Eye (tissue), 1 donor: ENCODE measurements at regions not wholly inside any gene's neighbourhood (a gene's known extent, or its start where the extent isn't known, plus 50 kb on each side); places are given as distances from the start of the nearest gene placed in this dataset.

Experiments
- DNase-seq: peaks from one replicate; pipeline ENCODE4 v3.0.0-alpha.2; 2015

DNA sequence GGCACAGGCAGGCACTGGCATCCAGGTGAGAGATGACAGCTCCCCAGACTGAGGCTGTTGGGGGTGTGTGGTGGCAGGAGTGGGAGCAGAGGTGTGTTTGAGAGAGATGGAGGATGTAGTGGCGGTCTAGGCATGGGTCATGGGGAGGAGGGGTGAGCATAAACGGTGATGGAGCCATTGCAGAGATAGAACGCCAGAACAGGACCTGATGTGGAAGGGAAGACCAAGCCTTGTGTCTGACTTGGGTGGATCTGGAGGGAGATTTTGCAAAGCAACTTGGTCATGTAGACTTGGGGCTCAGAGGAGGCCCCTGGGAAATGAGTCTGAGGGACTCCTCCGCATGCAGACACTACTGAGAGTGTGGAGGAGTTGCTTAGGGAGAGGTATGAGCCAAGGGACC is 50.0 kb upstream of the CLDN5 start:
- no peak for DNase-seq

- no peak for DNase-seq
Measured at GRCh38 chr22:19576460-19577421, 52.5 kb upstream of the CLDN5 start.

- no peak for DNase-seq
Measured at GRCh38 chr22:19577422-19577966, 53.3 kb upstream of the CLDN5 start.

GRCh38 chr22:19578180-19579004 is 54.2 kb upstream of the CLDN5 start:
- DNase-seq, result no peak

- no peak for DNase-seq
Measured at GRCh38 chr22:19579115-19579811, 55.1 kb upstream of the CLDN5 start.

- DNase-seq, result no peak
Measured at GRCh38 chr22:19579880-19580279, 55.7 kb upstream of the CLDN5 start.

DNA sequence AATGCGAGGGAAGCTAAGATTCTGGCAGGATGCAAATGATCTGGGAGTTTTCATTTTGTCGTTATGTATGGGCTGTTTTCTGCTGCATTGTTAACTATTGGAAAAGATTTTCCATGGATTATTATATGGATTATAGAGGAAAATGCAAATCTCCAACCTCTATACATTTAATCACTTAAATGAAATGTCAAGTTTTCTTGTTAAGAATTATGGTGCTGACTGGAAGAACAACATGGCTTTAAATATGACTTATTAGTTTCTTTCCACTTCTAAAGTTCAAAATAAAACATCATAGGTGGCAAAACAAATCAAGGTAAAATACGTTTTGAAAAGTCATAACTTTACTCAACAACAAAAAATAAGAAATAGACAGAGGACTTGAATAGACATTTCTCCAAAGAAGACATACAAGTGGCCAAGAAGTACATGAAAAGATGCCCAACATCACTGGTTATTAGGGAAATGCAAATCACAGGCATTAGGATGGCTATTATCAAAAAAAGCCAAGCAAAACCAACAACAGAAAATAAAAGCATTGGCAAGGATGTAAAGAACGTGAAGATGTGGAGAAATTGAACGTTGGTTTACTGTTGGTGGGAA is 56.2 kb upstream of the CLDN5 start:
- no peak for DNase-seq

GRCh38 chr22:19582033-19582693 is 58.0 kb upstream of the CLDN5 start:
- DNase-seq, result no peak

GRCh38 chr22:19586922-19587684 is 62.9 kb upstream of the CLDN5 start:
- no peak for DNase-seq

DNA sequence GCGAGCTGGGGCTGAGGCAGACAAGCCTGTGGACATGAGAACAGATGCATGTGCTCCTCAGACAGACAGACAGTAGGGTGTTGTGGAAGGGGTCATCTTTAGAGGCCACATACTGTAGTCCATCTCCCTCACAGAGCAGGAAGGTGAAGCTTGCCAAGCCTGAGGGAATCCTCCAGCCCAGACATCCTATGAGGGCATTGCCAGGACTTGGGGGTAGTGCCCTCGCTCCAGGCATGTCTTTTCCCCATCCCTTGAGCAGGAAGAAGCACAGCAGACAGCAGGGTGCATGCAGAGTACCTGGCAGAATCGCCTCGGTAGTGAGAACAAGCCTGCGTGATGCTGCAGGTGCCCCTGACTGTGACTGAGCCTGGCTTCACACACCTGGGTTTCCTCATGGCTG is 66.5 kb upstream of the CLDN5 start:
- DNase-seq, result no peak

- no peak for DNase-seq
Measured at GRCh38 chr22:19591568-19591967, 67.4 kb upstream of the CLDN5 start.

DNA sequence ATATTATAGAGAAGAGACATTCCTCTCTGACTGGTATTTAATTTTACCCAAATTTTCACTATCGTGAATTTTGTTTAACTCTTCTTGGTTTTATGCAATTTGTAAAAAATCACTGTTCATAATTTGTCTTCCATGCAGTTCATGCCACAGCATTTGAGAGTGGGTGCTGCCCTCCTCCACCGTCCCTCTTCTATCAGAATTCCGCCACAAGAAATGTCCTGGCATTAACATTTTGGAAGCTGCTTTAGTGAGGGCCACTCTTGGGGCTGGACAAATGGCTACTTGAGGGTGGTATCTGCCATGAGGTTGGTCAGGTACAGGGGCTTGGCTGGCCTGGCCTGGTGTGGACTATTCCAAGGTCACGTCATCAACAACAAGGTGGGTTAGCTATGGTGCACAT is 68.3 kb upstream of the CLDN5 start:
- no peak for DNase-seq

- DNase-seq, result no peak
Measured at GRCh38 chr22:19593991-19594569, 69.9 kb upstream of the CLDN5 start.

DNA sequence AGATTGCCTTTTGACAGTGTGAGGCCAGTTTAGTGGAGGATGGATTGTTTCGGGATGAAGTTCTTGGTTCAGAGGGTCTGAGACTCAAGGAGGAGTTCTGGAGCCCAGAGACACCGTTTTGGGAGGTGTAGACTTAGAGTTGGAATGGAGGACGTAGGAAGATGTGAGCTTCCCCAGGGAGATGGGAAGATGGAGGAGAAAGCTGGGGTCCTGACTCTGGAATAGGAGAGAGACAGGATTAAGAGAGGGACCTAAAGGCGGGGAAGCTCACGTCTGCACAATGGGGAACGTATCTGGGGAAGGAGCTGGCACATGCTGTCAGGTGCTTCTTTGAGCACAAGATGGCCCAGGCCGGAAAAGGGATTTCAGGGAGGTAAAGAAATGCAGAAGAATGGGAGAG is 71.3 kb upstream of the CLDN5 start:
- no peak for DNase-seq

GRCh38 chr22:19596680-19597398 is 72.6 kb upstream of the CLDN5 start:
- no peak for DNase-seq

GRCh38 chr22:19597399-19597735 is 73.2 kb upstream of the CLDN5 start:
- DNase-seq, result no peak

DNA sequence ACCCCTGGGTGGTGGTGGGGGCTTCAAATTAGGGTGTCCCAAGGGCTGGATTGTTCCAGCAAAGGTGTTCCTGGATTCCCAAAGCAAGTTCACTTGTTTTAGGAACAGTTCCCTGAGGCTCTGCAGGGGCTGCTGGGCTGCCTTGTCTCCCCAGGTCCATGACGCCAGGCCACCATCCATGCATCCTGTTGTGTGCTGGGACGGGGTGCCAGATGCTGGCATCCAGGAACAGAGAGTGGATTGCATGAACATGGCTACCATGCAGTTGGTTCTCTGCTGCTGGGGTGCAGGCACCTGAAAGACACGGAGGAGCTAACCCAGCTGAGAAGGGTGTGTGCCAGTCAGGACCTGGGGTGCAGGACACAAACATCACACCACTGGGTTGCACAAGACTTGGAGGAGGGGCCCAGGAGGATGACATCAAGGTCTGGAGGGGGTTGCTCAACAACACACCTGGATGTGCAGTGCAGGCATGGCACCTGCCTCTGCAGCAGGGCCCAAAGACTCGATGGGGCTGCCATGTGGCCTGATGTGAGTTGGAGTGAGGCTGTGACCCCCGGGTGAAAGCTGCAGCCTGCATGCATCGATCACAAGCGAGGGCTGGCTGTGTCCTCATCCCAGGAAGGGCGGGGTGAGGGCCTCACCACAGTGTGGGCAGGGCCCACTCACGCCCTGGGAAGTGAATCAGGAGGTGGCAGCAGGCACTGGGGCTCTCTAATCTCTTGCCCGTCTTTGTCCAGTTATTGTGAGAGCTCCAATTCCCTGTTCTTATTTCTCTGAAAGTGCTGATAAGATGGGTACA is 74.0 kb upstream of the CLDN5 start:
- no peak for DNase-seq

- no peak for DNase-seq
Measured at GRCh38 chr22:19599004-19599403, 74.8 kb upstream of the CLDN5 start.

DNA sequence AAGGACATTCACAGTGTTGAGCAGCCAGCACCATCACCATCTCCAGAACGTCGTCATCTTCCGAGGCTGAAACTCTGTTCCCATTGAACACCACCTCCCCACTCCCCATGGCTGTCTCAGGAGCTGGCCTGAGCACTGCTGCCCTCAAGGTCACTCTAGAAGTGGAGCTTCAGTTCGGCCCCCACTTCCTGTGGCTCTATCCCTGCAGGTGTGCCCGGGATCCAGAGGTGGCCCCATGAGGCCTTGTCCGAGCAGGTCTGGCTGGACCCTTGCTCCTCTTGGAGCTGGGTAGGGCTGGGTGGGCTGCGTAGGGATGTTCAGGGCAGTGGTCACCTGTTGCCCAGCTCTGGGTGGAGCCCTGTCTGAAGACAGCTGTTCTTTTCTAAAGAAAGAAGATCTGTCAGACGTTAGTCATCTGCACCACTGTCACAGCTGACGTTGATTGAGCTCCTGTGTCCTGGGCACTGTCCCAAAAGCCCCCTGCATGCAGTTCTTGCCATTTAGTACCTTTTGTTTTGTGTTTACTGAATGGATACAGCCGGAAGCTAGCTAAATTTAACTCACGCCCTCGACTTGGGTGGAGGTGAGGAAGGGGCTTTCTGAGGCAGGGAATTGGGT is 75.5 kb upstream of the CLDN5 start:
- DNase-seq, result no peak
